Ishikawa (cell line): ENCODE measurements at regions not wholly inside any gene's neighbourhood (a gene's known extent, or its start where the extent isn't known, plus 50 kb on each side); places are given as distances from the start of the nearest gene placed in this dataset.

Experiments
- EGR1 ChIP-seq: IDR thresholded peaks from 2 replicates; pipeline ENCODE4 v1.6.1; 2012
- EP300 ChIP-seq: IDR thresholded peaks from 2 replicates; pipeline ENCODE4 v1.6.1; 2012; ENCODE audit warnings: borderline replicate concordance
- MAX ChIP-seq: IDR thresholded peaks from 2 replicates; pipeline ENCODE4 v1.6.1; 2012
- REST ChIP-seq: IDR thresholded peaks from 2 replicates; pipeline ENCODE4 v1.6.1; 2012; ENCODE audit warnings: low read depth, mild to moderate bottlenecking
- TAF1 ChIP-seq: IDR thresholded peaks from 2 replicates; pipeline ENCODE4 v1.6.1; 2012; ENCODE audit warnings: low read depth, mild to moderate bottlenecking
- TEAD4 ChIP-seq: IDR thresholded peaks from 2 replicates; pipeline ENCODE4 v1.6.1; 2012
- ZBTB7A ChIP-seq: IDR thresholded peaks from 2 replicates; pipeline ENCODE4 v1.6.1; 2012; ENCODE audit warnings: low read depth

- TF ChIP-seq TAF1 (no peak), EGR1 (no peak), EP300 (no peak), REST (no peak), TEAD4 (no peak), MAX (no peak), ZBTB7A (no peak)
Observed at GRCh38 chr2:150042500-150043171, 444.8 kb downstream of the RND3 start.
